Pancreas (tissue), 10 donors: ENCODE measurements at regions not wholly inside any gene's neighbourhood (a gene's known extent, or its start where the extent isn't known, plus 50 kb on each side); places are given as distances from the start of the nearest gene placed in this dataset.

Experiments used
- ATAC-seq, 4 donors: fragments of 200-7000 bp; cut with Tn5 transposase; one replicate each; pipeline versions ENCODE4 v1.8.0 to v1.9.1; 2020; ENCODE audit warnings: mild to moderate bottlenecking in 4 of 4, moderate library complexity in 4 of 4
- DNase-seq, 6 donors: peaks; one replicate each; pipeline ENCODE4 v3.0.0-alpha.2; 2020
- FAIRE-seq: peaks from 2 replicates; lab custom pipeline; 2012; peaks lifted over from hg19 to GRCh38; lab: Jason Lieb, UNC
- H3K27ac ChIP-seq, 4 donors: fragments of 200-600 bp; sonication (generic); 1 replicate in 3 of 4; 2 replicates in 1 of 4; pipeline versions ENCODE4 v1.5.0 to v1.8.0; 2020
- H3K27me3 ChIP-seq, 4 donors: fragments of 200-600 bp; one replicate each; pipeline ENCODE4 v1.8.0; 2021
- H3K36me3 ChIP-seq, 3 donors: fragments of 200-600 bp; sonication (generic) in 1 of 3; one replicate each; pipeline versions ENCODE4 v1.5.0 to v1.8.0; 2020 to 2021
- H3K4me1 ChIP-seq, 3 donors: fragments of 200-600 bp; one replicate each; pipeline ENCODE4 v1.8.0; 2021
- H3K4me3 ChIP-seq, 4 donors: fragments of 200-600 bp; sonication (generic) in 2 of 4; one replicate each; pipeline versions ENCODE4 v1.5.0 to v1.8.0; 2020 to 2021
- H3K9me3 ChIP-seq, 4 donors: fragments of 200-600 bp; one replicate each; pipeline ENCODE4 v1.8.0; 2021
- WGBS, 2 donors: extraction: QIAGEN DNeasy Blood & Tissue Kit; methylation state at CpG; one replicate each; pipeline ENCODE4 v1.1.7; 2013; 5-methylcytosine and 5-hydroxymethylcytosine counted together
- intact Hi-C, 3 donors: fragments of 100-400 bp; cut with DNase I; formaldehyde crosslinking; loops; one replicate each; pipeline versions ENCODE4 v1.11.1 to v1.14.2; 2022
- TF ChIP-seq, protein P1 (sequence below), 4 donors: fragments of 200-600 bp; sonication (generic) in 3 of 4; IDR thresholded peaks; one replicate each; pipeline versions ENCODE4 v1.5.0 to v1.8.0; 2021; ENCODE audit warnings: antibody characterized with exemption in 4 of 4
- donor health status: healthy with polysubstance abuse.
- donor health status: DM: no; HTN: no; CAD: no; lungs with moderate emphysema.
- donor health status: DM: no; HTN: no; CAD: no.
- donor health status: control.
- donor health status: control.
- donor health status: Bipolar disorder and iron deficiency.
- donor health status: DM: yes; HTN: yes; CAD: no.
- donor health status: DM: no; HTN: no; CAD: no.
- donor health status: DM: no; HTN: no; CAD: no.
- donor health status: DM: yes; HTN: yes; CAD: no.

DNA sequence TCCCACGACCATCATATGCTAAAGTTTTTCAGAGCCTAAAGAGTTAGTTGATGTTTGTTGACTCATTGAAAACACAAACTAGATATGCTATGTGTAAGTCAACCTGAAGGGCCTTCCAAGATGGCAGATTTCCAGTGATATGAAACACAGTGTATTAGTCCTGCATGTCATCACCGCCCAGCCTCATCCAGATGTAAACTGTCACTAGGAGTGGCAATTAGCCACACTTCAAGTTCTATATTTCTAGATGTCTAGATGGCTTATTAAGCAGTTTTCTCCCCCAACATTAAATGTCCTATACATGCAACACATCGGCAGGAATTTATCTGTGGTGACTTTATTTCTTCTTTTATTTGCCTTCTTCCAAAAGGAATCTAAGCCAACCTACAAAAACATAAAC is 444.1 kb upstream of the SMIM21 start:
- no peak for FAIRE-seq
- TF ChIP-seq, protein P1, sequence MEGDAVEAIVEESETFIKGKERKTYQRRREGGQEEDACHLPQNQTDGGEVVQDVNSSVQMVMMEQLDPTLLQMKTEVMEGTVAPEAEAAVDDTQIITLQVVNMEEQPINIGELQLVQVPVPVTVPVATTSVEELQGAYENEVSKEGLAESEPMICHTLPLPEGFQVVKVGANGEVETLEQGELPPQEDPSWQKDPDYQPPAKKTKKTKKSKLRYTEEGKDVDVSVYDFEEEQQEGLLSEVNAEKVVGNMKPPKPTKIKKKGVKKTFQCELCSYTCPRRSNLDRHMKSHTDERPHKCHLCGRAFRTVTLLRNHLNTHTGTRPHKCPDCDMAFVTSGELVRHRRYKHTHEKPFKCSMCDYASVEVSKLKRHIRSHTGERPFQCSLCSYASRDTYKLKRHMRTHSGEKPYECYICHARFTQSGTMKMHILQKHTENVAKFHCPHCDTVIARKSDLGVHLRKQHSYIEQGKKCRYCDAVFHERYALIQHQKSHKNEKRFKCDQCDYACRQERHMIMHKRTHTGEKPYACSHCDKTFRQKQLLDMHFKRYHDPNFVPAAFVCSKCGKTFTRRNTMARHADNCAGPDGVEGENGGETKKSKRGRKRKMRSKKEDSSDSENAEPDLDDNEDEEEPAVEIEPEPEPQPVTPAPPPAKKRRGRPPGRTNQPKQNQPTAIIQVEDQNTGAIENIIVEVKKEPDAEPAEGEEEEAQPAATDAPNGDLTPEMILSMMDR (IDR thresholded peaks at IDR 0.05) = no peak
- WGBS, 2 donors = 55 to 65% methylated on average over 3 of the region's 3 CpGs
- no peaks in the 10 kb centered on the region for H3K27me3 ChIP-seq
- no peak for DNase-seq
- intact Hi-C loops = no loop called here
- no peaks in the 10 kb centered on the region for H3K4me1 ChIP-seq
- no peaks in the 10 kb centered on the region for H3K36me3 ChIP-seq
- no peak for ATAC-seq
- no peaks in the 10 kb centered on the region for H3K9me3 ChIP-seq
- no peak overlapping the region for H3K27ac ChIP-seq
- no peak overlapping the region for H3K4me3 ChIP-seq

DNA sequence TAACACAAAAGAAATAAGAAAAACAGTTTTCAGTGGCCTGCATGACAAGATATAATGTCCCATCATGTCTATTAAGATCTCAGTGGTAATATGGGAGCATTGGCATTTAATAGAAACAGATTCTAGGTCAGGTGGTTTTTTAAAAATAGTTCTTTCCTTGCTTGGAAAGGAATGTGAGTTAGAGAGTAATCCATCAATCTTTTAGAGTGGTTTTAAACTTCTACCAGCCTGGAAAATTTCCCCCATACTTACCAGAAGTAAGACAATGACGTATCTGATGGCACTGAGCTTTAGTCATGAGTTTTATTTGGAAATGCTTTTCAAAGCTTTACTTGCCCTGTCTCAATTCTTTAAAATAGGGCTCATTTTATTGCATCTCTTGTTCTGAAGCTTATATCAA is 441.7 kb upstream of the SMIM21 start:
- no peaks in the 10 kb centered on the region for H3K4me1 ChIP-seq
- intact Hi-C loops = no loop called here
- no peaks in the 10 kb centered on the region for H3K9me3 ChIP-seq
- ATAC-seq = no peak
- H3K36me3 ChIP-seq = no peaks in the 10 kb centered on the region
- TF ChIP-seq, protein P1 (IDR thresholded peaks at IDR 0.05) = no peak
- no peak overlapping the region for H3K4me3 ChIP-seq
- H3K27ac ChIP-seq = no peak overlapping the region
- H3K27me3 ChIP-seq = no peaks in the 10 kb centered on the region
- FAIRE-seq = no peak
- WGBS, 2 donors = 20 to 33% methylated on average over 1 of the region's 1 CpG
- no peak for DNase-seq

DNA sequence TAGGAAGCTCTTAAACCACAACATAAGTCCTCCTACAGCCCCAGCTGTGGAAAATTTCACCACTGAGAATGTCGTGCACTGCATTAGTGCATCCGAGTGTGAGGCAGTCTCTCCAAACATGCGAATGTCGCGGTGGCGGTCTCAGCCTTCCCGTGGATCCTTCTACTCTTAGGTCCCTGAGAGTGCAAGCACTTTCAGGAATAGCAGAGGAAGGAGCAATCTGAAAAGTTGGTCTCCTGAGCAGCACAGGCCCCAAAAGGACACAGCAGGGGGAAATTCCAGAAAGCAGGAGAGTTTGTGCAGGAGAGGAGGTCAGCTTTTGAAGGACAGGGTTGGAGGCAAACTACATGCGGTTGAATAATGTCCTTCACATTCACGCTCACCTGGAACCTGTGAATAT is 440.5 kb upstream of the SMIM21 start:
- no peak for FAIRE-seq
- intact Hi-C loops = no loop called here
- TF ChIP-seq, protein P1 (IDR thresholded peaks at IDR 0.05) = no peak
- Histone ChIP-seq H3K9me3 (no peaks in the 10 kb centered on the region), H3K36me3 (no peaks in the 10 kb centered on the region), H3K4me1 (no peaks in the 10 kb centered on the region), H3K4me3 (no peak overlapping the region), H3K27ac (no peak overlapping the region), H3K27me3 (no peaks in the 10 kb centered on the region)
- no peak for ATAC-seq
- 73 to 86% methylated on average over 9 of the region's 9 CpGs for WGBS, 2 donors
- DNase-seq = no peak

DNA sequence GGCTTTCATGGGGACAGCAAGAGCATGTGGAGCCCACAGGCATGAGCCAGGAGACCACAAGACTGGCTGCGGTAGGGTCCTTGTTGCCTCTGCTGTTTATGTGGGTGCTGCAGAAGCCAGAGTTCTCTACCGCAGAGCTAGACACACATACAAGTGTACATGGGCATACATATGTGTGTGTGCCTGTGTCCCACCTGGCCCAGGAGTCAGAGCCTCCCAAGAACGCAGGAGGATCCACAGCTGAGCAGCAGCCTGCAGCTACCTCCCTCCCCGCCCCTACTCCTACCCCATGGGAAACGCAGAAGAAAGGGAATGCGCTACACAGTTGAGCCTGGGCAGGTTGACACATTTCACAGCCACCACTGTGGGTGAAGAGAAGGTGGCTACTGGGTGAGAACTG is 438.1 kb upstream of the SMIM21 start:
- H3K27ac ChIP-seq = no peak overlapping the region
- TF ChIP-seq, protein P1 (IDR thresholded peaks at IDR 0.05) = no peak
- 84 to 92% methylated on average over 6 of the region's 6 CpGs for WGBS, 2 donors
- no peaks in the 10 kb centered on the region for H3K9me3 ChIP-seq
- DNase-seq (no peak), ATAC-seq (no peak), FAIRE-seq (no peak)
- intact Hi-C loops = no loop called here
- H3K4me1 ChIP-seq = no peaks in the 10 kb centered on the region
- no peak overlapping the region for H3K4me3 ChIP-seq
- H3K27me3 ChIP-seq = no peaks in the 10 kb centered on the region
- no peaks in the 10 kb centered on the region for H3K36me3 ChIP-seq

DNA sequence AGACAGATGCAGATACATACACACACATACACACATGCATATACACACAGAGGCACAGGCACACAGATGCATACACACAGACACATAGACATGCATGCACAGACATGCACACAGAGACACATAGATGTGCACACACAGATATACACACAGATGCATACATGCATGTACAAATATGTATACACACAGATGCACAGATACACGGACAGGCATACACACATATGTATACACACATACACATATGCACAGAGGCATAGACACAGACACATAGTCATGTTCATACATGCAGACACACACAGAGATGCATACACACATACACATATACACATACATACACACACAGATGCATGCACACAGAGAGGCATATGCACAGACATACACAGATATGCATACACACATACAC is 437.3 kb upstream of the SMIM21 start:
- H3K36me3 ChIP-seq = no peaks in the 10 kb centered on the region
- TF ChIP-seq, protein P1 (IDR thresholded peaks at IDR 0.05) = no peak
- DNase-seq = no peak
- H3K9me3 ChIP-seq = no peaks in the 10 kb centered on the region
- H3K27ac ChIP-seq = no peak overlapping the region
- no peak overlapping the region for H3K4me3 ChIP-seq
- 47 to 74% methylated on average over 1 of the region's 1 CpG for WGBS, 2 donors
- ATAC-seq = no peak
- no peaks in the 10 kb centered on the region for H3K27me3 ChIP-seq
- no peaks in the 10 kb centered on the region for H3K4me1 ChIP-seq
- intact Hi-C loops = no loop called here
- no peak for FAIRE-seq
